ENCODE measurements at regions not wholly inside any gene's neighbourhood (a gene's known extent, or its start where the extent isn't known, plus 50 kb on each side); places are given as distances from the start of the nearest gene placed in this dataset.

DNA sequence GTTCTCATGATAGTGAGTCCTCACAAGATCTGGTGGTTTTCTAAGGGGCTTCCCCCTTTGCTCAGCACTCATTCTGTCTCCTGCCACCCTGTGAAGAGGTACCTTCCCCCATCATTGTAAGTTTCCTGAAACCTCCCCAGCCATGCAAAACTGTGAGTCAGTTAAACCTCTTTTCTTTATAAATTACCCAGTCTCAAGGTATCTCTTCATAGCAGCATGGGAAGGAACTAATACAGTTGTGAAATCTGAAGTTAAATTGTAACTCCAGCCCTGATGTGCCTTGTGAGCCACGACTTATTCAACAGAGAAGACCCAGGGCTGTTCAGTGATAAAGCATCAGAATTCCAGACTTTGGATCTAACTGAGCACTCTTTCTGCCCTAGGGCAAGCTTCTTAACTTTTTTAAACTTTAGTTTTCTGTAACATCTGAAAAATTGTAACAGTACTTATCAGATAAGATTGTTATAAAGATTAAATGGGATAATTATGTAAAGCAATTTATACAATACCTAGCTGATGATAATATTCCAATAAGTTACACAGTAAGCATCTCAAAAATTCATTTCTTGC, 220.0 kb downstream of the TRPC6 start:
- H3K36me3 ChIP-seq (ENCODE audit: control insufficient read depth, insufficient read depth, low read length): no peaks in the 10 kb centered on the region
- H3K9me3 ChIP-seq (replicated peaks; ENCODE audit: control insufficient read depth, insufficient read depth, low read depth, low read length): no peaks in the 10 kb centered on the region
- H4K20me1 ChIP-seq (replicated peaks; ENCODE audit: control insufficient read depth, insufficient read depth, low read length): no peaks in the 10 kb centered on the region
- no peak overlapping the region for H3K4me2 ChIP-seq (ENCODE audit: insufficient read depth, low read length)
- no peaks in the 10 kb centered on the region for H3K27me3 ChIP-seq (ENCODE audit: control insufficient read depth in 2 of 2, insufficient read depth in 2 of 2, low read length in 2 of 2)
- intact Hi-C loops (cut with micrococcal nuclease) (no loop called here), in situ Hi-C loops (cut with MboI) (no loop called here)
- no peaks in the 10 kb centered on the region for H3K9me1 ChIP-seq (ENCODE audit: control insufficient read depth, insufficient read depth, low read length)
- H3K4me1 ChIP-seq (replicated peaks in 1 of 2; ENCODE audit: control insufficient read depth in 2 of 2, insufficient read depth in 2 of 2, low read length in 2 of 2): no peaks in the 10 kb centered on the region
- TF ChIP-seq, protein P1, sequence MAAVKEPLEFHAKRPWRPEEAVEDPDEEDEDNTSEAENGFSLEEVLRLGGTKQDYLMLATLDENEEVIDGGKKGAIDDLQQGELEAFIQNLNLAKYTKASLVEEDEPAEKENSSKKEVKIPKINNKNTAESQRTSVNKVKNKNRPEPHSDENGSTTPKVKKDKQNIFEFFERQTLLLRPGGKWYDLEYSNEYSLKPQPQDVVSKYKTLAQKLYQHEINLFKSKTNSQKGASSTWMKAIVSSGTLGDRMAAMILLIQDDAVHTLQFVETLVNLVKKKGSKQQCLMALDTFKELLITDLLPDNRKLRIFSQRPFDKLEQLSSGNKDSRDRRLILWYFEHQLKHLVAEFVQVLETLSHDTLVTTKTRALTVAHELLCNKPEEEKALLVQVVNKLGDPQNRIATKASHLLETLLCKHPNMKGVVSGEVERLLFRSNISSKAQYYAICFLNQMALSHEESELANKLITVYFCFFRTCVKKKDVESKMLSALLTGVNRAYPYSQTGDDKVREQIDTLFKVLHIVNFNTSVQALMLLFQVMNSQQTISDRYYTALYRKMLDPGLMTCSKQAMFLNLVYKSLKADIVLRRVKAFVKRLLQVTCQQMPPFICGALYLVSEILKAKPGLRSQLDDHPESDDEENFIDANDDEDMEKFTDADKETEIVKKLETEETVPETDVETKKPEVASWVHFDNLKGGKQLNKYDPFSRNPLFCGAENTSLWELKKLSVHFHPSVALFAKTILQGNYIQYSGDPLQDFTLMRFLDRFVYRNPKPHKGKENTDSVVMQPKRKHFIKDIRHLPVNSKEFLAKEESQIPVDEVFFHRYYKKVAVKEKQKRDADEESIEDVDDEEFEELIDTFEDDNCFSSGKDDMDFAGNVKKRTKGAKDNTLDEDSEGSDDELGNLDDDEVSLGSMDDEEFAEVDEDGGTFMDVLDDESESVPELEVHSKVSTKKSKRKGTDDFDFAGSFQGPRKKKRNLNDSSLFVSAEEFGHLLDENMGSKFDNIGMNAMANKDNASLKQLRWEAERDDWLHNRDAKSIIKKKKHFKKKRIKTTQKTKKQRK (IDR thresholded peaks at IDR 0.05; ENCODE audit: borderline replicate concordance, low read depth, low read length): no peak
- TF ChIP-seq ZKSCAN3 (CRISPR knock-in tag; IDR thresholded peaks at IDR 0.05) (no peak), MCM7 (IDR thresholded peaks at IDR 0.05) (no peak), ZNF584 (CRISPR knock-in tag; IDR thresholded peaks at IDR 0.05; ENCODE audit: low read depth) (no peak), HNRNPL (IDR thresholded peaks at IDR 0.05; ENCODE audit: low read depth, low read length) (no peak), TFAM (CRISPR knock-in tag; conservative IDR thresholded peaks at IDR 0.05) (no peak), PML (IDR thresholded peaks at IDR 0.05; ENCODE audit: low read length) (no peak), POLR3G (IDR thresholded peaks at IDR 0.05; ENCODE audit: extremely low read depth, insufficient read length, insufficient replicate concordance) (no peak), RBM39 (optimal IDR thresholded peaks at IDR 0.05; ENCODE audit: low read depth, low read length) (no peak), SNRNP70 (optimal IDR thresholded peaks at IDR 0.05; ENCODE audit: low read depth, low read length) (no peak), MCM3 (IDR thresholded peaks at IDR 0.05) (no peak), MED1 (CRISPR knock-in tag; IDR thresholded peaks at IDR 0.05; ENCODE audit: borderline replicate concordance) (no peak), KLF10 (CRISPR knock-in tag; IDR thresholded peaks at IDR 0.05) (no peak), SAFB (IDR thresholded peaks at IDR 0.05; ENCODE audit: borderline replicate concordance, low read depth, low read length) (no peak), PHF8 (IDR thresholded peaks at IDR 0.05; ENCODE audit: borderline replicate concordance, low read length) (no peak), MEIS2 (IDR thresholded peaks at IDR 0.05; ENCODE audit: partially characterized antibody) (no peak), BCL6 (CRISPR knock-in tag; IDR thresholded peaks at IDR 0.05) (no peak)
- no peak for ATAC-seq
- no peaks in the 10 kb centered on the region for H3K79me2 ChIP-seq (ENCODE audit: control insufficient read depth, insufficient read depth, low read length)
- no TSS peak for BruUV-seq (replicated peaks)
- H3K9ac ChIP-seq (ENCODE audit: insufficient read depth in 1 of 2, low read depth in 2 of 2, low read length in 2 of 2): no peak overlapping the region
- no peak overlapping the region for H3K27ac ChIP-seq (ENCODE audit: extremely low read depth, low read depth, low read length)
- FAIRE-seq: no peak
- no peak overlapping the region for H3K4me3 ChIP-seq
- 0% methylated on average over 1 of the region's 1 CpG for WGBS (ENCODE audit: insufficient coverage, low coverage, missing lambda C conversion rate)
- ChIA-PET POLR2A (no interaction called here), CTCF (ENCODE audit: low intra/inter-chr PET ratio) (no interaction called here)
- H2AFZ ChIP-seq (ENCODE audit: low read depth, low read length): no peak overlapping the region
- DNase-seq (ENCODE audit: extremely low read depth in 1 of 4, low spot score in 3 of 4): no peak
